SK-N-MC (cell line): ENCODE measurements at regions not wholly inside any gene's neighbourhood (a gene's known extent, or its start where the extent isn't known, plus 50 kb on each side); places are given as distances from the start of the nearest gene placed in this dataset.

Experiments
- EZH2 ChIP-seq: fragments of 200-600 bp; sonication (generic); IDR thresholded peaks from one replicate; pipeline ENCODE4 v1.6.1; 2017; ENCODE audit warnings: antibody characterized with exemption
- POLR2AphosphoS5 ChIP-seq: IDR thresholded peaks from 2 replicates; pipeline ENCODE4 v1.6.1; 2012; ENCODE audit warnings: mild to moderate bottlenecking, low read depth, low read length, borderline replicate concordance

GRCh38 chr7:113170591-113170990, 52.2 kb upstream of the SMIM30 start:
- no peak for TF ChIP-seq POLR2AphosphoS5
- TF ChIP-seq EZH2, result no peak
